Effector memory CD8-positive, alpha-beta T cell (primary cell): ENCODE measurements at regions not wholly inside any gene's neighbourhood (a gene's known extent, or its start where the extent isn't known, plus 50 kb on each side); places are given as distances from the start of the nearest gene placed in this dataset.
"Not testable (repeated sequence)": the region's sequence is repeated elsewhere in the genome, so short reads cannot be mapped to it uniquely, and the experiment has no call there.

Experiments used
- ATAC-seq: fragments of 150-1000 bp; cut with Tn5 transposase; replicated peaks from 2 replicates; pipeline ENCODE4 v1.10.0; 2021; ENCODE audit warnings: mild to moderate bottlenecking, moderate library complexity
- DNase-seq, 3 experiments: peaks; one replicate each; pipeline ENCODE4 v3.0.0; 2021
- H3K27ac Mint-ChIP-seq, 2 donors: one replicate each; pipeline ENCODE4 v1.8.0; 2022; ENCODE audit warnings: mild to moderate bottlenecking in 2 of 2, mixed read lengths in 2 of 2, moderate library complexity in 2 of 2
- H3K27me3 Mint-ChIP-seq, 2 donors: one replicate each; pipeline ENCODE4 v1.8.0; 2022; ENCODE audit warnings: mixed read lengths in 2 of 2
- H3K36me3 Mint-ChIP-seq: one replicate; pipeline ENCODE4 v1.8.0; 2022; ENCODE audit warnings: mild to moderate bottlenecking, moderate library complexity, mixed read lengths; ENCODE audit not compliant: insufficient read depth
- H3K4me1 Mint-ChIP-seq, 2 donors: one replicate each; pipeline ENCODE4 v1.8.0; 2022; ENCODE audit warnings: low read depth in 2 of 2, mixed read lengths in 2 of 2
- H3K4me3 Mint-ChIP-seq, 2 donors: one replicate each; pipeline ENCODE4 v1.8.0; 2022; ENCODE audit warnings: mild to moderate bottlenecking in 2 of 2, mixed read lengths in 2 of 2, moderate library complexity in 2 of 2
- H3K9me3 Mint-ChIP-seq, 2 donors: one replicate each; pipeline ENCODE4 v1.8.0; 2022; ENCODE audit warnings: mixed read lengths in 2 of 2

DNA sequence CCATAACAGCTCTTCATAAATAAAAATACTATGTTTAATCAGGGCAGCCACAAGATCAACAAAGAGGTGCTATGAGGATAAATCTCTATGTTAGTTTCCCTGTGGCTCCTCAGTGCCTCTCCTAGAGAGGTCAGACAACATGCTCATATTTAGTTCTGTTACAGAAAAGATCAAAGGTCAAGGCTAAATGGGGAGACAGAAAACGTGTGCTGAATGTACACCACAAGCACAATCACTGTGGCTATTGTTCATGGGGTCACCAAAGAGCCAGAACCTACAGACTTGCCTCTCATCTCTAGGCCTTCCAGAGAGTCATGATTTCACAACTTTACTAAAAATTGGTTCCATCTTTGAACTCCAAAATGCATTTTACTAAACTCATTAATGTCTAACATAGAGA is 409.8 kb downstream of the HACE1 start:
- ATAC-seq (no peak), DNase-seq (no peak)
- H3K36me3 Mint-ChIP-seq = no peaks in the 10 kb centered on the region
- H3K27me3 Mint-ChIP-seq = no peaks in the 10 kb centered on the region
- no peak overlapping the region for H3K4me3 Mint-ChIP-seq
- H3K4me1 Mint-ChIP-seq = no peaks in the 10 kb centered on the region
- H3K9me3 Mint-ChIP-seq = peaks cover 0 to 2% of the 10 kb centered on the region in 2 donors
- H3K27ac Mint-ChIP-seq = no peak overlapping the region

- H3K9me3 Mint-ChIP-seq = not testable (repeated sequence)
Observed at GRCh38 chr6:104446101-104447080, 413.3 kb downstream of the HACE1 start.

GRCh38 chr6:104434519-104434918 is 425.2 kb downstream of the HACE1 start:
- H3K4me1 Mint-ChIP-seq = no peaks in the 10 kb centered on the region
- H3K27ac Mint-ChIP-seq = no peak overlapping the region
- no peaks in the 10 kb centered on the region for H3K27me3 Mint-ChIP-seq
- DNase-seq (no peak), ATAC-seq (no peak)
- H3K36me3 Mint-ChIP-seq = no peaks in the 10 kb centered on the region
- no peak overlapping the region for H3K4me3 Mint-ChIP-seq
- peaks cover 4 to 5% of the 10 kb centered on the region in 2 donors for H3K9me3 Mint-ChIP-seq

More at GRCh38 chr6:104446101-104447080, 413.3 kb downstream of the HACE1 start:
- ATAC-seq, H3K27me3 Mint-ChIP-seq, H3K4me3 Mint-ChIP-seq, H3K4me1 Mint-ChIP-seq, H3K27ac Mint-ChIP-seq, DNase-seq, H3K36me3 Mint-ChIP-seq: not testable (repeated sequence)

DNA sequence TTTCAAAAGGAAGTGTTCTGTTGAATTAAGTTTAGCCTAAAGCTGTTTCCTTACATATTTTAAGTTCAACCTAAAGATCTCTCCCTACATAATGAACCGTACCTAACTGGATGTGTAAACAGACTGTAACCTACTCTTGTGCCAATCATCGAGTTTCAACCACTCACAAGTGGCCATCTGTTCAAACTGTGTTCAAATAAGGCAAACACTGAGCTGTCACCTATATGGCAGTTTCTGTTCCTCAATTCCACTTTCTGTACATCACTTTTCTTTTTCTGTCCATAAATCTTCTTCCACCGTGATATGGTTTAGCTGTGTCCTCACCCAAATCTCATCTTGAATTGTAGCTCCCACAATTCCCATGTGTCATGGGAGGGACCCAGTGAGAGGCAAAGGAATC is 428.6 kb downstream of the HACE1 start:
- no peaks in the 10 kb centered on the region for H3K4me1 Mint-ChIP-seq
- no peaks in the 10 kb centered on the region for H3K36me3 Mint-ChIP-seq
- H3K9me3 Mint-ChIP-seq = peaks cover 2 to 7% of the 10 kb centered on the region in 2 donors
- no peak for DNase-seq
- H3K4me3 Mint-ChIP-seq = no peak overlapping the region
- no peak overlapping the region for H3K27ac Mint-ChIP-seq
- no peak for ATAC-seq
- H3K27me3 Mint-ChIP-seq = no peaks in the 10 kb centered on the region

- H3K4me1 Mint-ChIP-seq = no peaks in the 10 kb centered on the region
- H3K27ac Mint-ChIP-seq = no peak overlapping the region
- H3K36me3 Mint-ChIP-seq = no peaks in the 10 kb centered on the region
- ATAC-seq (no peak), DNase-seq (no peak)
- peaks cover 4 to 7% of the 10 kb centered on the region in 2 donors for H3K9me3 Mint-ChIP-seq
- H3K27me3 Mint-ChIP-seq = no peaks in the 10 kb centered on the region
- H3K4me3 Mint-ChIP-seq = no peak overlapping the region
Observed at GRCh38 chr6:104428184-104428583, 431.5 kb downstream of the HACE1 start.

DNA sequence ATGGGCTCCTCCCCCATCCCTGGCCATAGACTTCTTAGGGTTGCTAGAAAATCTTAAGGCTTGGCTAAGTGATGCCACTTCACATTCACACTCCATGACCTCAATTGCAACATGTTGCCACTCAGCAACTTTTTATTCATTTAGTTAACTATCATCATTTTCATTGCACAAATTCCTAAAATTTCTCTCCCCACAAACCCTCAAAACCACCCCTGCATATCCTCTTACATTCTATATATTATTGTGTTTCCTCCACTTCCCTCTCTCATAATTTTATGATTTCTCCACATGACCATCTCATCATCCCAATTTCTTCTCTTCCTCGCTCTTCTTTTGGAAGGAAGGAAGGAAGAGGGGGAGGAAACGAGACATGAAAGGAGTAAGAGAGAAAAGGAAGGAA is 436.0 kb downstream of the HACE1 start:
- no peaks in the 10 kb centered on the region for H3K4me1 Mint-ChIP-seq
- H3K4me3 Mint-ChIP-seq = no peak overlapping the region
- no peak overlapping the region for H3K27ac Mint-ChIP-seq
- H3K9me3 Mint-ChIP-seq = peaks cover 7 to 8% of the 10 kb centered on the region in 2 donors
- no peaks in the 10 kb centered on the region for H3K36me3 Mint-ChIP-seq
- H3K27me3 Mint-ChIP-seq = no peaks in the 10 kb centered on the region
- ATAC-seq (no peak), DNase-seq (no peak)

DNA sequence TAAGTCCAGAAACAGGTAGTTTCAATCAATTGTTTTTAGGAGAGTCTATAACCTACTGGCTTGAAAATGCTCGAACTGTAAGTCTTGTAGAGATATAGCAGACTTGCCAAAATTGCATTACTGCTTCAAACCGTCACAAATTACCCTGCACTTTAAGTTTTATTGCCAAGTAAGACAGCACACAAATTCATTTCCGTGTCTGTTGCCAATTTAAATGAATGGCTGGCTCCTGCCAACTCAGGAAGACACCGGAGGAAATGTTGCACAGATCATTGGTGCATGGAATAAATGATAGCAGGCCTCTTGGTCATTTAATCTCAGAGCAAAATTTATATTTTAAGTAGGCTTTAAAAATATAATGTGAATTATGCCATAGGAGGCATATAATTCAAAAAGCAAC is 438.1 kb downstream of the HACE1 start:
- Mint-ChIP-seq H3K27me3 (no peaks in the 10 kb centered on the region), H3K27ac (no peak overlapping the region), H3K4me1 (no peaks in the 10 kb centered on the region), H3K4me3 (no peak overlapping the region), H3K9me3 (peaks cover 7 to 8% of the 10 kb centered on the region in 2 donors), H3K36me3 (no peaks in the 10 kb centered on the region)
- ATAC-seq (no peak), DNase-seq (no peak)

- no peak for ATAC-seq
- no peaks in the 10 kb centered on the region for H3K36me3 Mint-ChIP-seq
- H3K27me3 Mint-ChIP-seq = no peaks in the 10 kb centered on the region
- no peak overlapping the region for H3K4me3 Mint-ChIP-seq
- DNase-seq = no peak
- H3K4me1 Mint-ChIP-seq = no peaks in the 10 kb centered on the region
- H3K9me3 Mint-ChIP-seq = peaks cover 6 to 7% of the 10 kb centered on the region in 2 donors
- H3K27ac Mint-ChIP-seq = no peak overlapping the region
Observed at GRCh38 chr6:104418839-104419238, 440.9 kb downstream of the HACE1 start.

DNA sequence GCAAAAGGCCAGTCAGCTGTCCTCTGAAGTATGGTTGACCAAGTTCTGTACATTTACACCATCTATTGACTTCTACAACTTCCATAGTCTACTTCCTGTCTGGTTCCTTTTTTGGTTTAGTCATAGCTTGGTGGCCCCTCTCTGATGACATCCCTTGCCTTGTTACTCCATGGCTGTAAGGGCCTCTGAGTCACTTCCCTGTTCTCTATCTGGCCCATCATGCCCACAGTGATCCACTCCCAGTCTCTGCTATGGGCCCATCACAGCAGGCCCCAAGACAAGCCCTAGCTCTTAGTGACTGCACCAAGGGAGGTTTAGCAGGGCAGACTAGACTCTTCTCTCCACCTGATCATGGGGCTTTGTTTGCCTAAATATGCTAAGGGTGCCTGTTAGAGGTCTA is 441.6 kb downstream of the HACE1 start:
- no peak for ATAC-seq
- Mint-ChIP-seq H3K4me1 (no peaks in the 10 kb centered on the region), H3K4me3 (no peak overlapping the region), H3K27ac (no peak overlapping the region), H3K27me3 (no peaks in the 10 kb centered on the region), H3K36me3 (no peaks in the 10 kb centered on the region), H3K9me3 (peaks cover 6 to 7% of the 10 kb centered on the region in 2 donors)
- no peak for DNase-seq

- no peak overlapping the region for H3K27ac Mint-ChIP-seq
- H3K36me3 Mint-ChIP-seq = no peaks in the 10 kb centered on the region
- H3K4me3 Mint-ChIP-seq = no peak overlapping the region
- DNase-seq (no peak), ATAC-seq (no peak)
- no peaks in the 10 kb centered on the region for H3K27me3 Mint-ChIP-seq
- no peaks in the 10 kb centered on the region for H3K4me1 Mint-ChIP-seq
- H3K9me3 Mint-ChIP-seq = peaks cover 0 to 5% of the 10 kb centered on the region in 2 donors
Observed at GRCh38 chr6:104414723-104415122, 445.0 kb downstream of the HACE1 start.

GRCh38 chr6:104413767-104414166 is 446.0 kb downstream of the HACE1 start:
- Mint-ChIP-seq H3K27ac (no peak overlapping the region), H3K27me3 (no peaks in the 10 kb centered on the region), H3K9me3 (peaks cover 0 to 2% of the 10 kb centered on the region in 2 donors), H3K36me3 (no peaks in the 10 kb centered on the region), H3K4me1 (no peaks in the 10 kb centered on the region), H3K4me3 (no peak overlapping the region)
- no peak for ATAC-seq
- DNase-seq = no peak

- Mint-ChIP-seq H3K4me1 (no peaks in the 10 kb centered on the region), H3K36me3 (no peaks in the 10 kb centered on the region), H3K27ac (no peak overlapping the region), H3K4me3 (no peak overlapping the region), H3K27me3 (no peaks in the 10 kb centered on the region), H3K9me3 (peaks cover 0 to 2% of the 10 kb centered on the region in 2 donors)
- DNase-seq (no peak), ATAC-seq (no peak)
Observed at GRCh38 chr6:104411302-104411701, 448.4 kb downstream of the HACE1 start.

DNA sequence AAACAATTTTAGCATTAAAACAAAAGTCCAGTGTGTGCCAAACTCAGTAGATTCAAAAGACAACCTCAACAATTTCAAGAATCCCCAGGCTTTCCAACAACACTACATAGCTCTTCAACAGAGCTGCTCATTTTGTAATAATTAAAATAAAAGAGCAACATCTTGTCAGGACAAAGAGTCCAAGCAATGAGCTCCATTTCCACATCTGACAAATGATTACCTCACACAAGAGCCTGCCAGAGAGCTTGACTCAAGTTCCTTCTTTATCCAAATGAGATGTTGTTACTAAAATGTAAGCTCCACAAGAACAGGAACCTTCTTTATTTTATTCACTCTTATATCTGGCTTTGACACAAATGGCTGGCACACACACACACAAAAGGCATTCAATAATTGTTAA is 449.8 kb downstream of the HACE1 start:
- no peak overlapping the region for H3K4me3 Mint-ChIP-seq
- no peak overlapping the region for H3K27ac Mint-ChIP-seq
- DNase-seq = no peak
- no peak for ATAC-seq
- H3K9me3 Mint-ChIP-seq = peaks cover 0 to 2% of the 10 kb centered on the region in 2 donors
- H3K27me3 Mint-ChIP-seq = no peaks in the 10 kb centered on the region
- no peaks in the 10 kb centered on the region for H3K36me3 Mint-ChIP-seq
- H3K4me1 Mint-ChIP-seq = no peaks in the 10 kb centered on the region

- ATAC-seq (peak; percentile 58), DNase-seq (no peak)
- Mint-ChIP-seq H3K4me1 (peaks cover 0 to 3% of the 10 kb centered on the region in 2 donors), H3K4me3 (no peak overlapping the region), H3K36me3 (no peaks in the 10 kb centered on the region), H3K9me3 (peaks cover 0 to under 1% of the 10 kb centered on the region in 2 donors), H3K27ac (peak overlapping the region in 1 of 2 donors; percentile 23), H3K27me3 (no peaks in the 10 kb centered on the region)
Observed at GRCh38 chr6:104407957-104408356, 451.8 kb downstream of the HACE1 start.
